Central memory CD8-positive, alpha-beta T cell (primary cell): ENCODE measurements at regions not wholly inside any gene's neighbourhood (a gene's known extent, or its start where the extent isn't known, plus 50 kb on each side); places are given as distances from the start of the nearest gene placed in this dataset.
"Not testable (repeated sequence)": the region's sequence is repeated elsewhere in the genome, so short reads cannot be mapped to it uniquely, and the experiment has no call there.

Experiments
- ATAC-seq: fragments of 150-1000 bp; cut with Tn5 transposase; replicated peaks from 2 replicates; pipeline ENCODE4 v1.10.0; 2022; ENCODE audit warnings: mild to moderate bottlenecking, moderate FRiP score, moderate number of reproducible peaks; ENCODE audit not compliant: poor library complexity, severe bottlenecking; ENCODE audit errors: extremely low read depth
- DNase-seq, 2 donors: peaks; one replicate each; pipeline ENCODE4 v3.0.0; 2021; ENCODE audit warnings: low spot score in 2 of 2
- H3K27ac Mint-ChIP-seq: one replicate; pipeline ENCODE4 v1.8.0; 2022; ENCODE audit warnings: low read depth, mild to moderate bottlenecking, moderate library complexity, mixed read lengths
- H3K27me3 Mint-ChIP-seq: one replicate; pipeline ENCODE4 v1.8.0; 2022; ENCODE audit warnings: mixed read lengths
- H3K36me3 Mint-ChIP-seq: one replicate; pipeline ENCODE4 v1.8.0; 2022; ENCODE audit warnings: mild to moderate bottlenecking, moderate library complexity, mixed read lengths; ENCODE audit not compliant: insufficient read depth
- H3K4me1 Mint-ChIP-seq: one replicate; pipeline ENCODE4 v1.8.0; 2022; ENCODE audit warnings: mixed read lengths
- H3K4me3 Mint-ChIP-seq: one replicate; pipeline ENCODE4 v1.8.0; 2022; ENCODE audit warnings: mild to moderate bottlenecking, moderate library complexity, mixed read lengths
- H3K9me3 Mint-ChIP-seq: one replicate; pipeline ENCODE4 v1.8.0; 2022; ENCODE audit warnings: mixed read lengths

DNA sequence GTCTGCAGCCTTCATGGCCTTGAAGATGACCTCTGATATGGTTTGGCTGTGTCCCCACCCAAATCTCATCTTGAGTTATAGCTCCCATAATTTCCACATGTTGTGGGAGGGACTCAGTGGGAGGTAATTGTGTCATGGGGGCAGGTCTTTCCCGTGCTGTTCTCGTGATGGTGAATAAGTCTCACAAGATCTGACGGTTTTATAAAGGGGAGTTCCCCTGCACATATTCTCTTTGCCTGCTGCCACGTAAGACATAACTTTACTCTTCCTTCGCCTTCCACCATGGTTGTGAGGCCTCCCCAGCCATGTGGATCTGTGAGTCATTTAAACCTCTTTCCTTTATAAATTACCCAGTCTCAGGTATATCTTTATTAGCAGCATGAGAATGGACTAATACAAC lies 102.6 kb downstream of the C17orf67 start:
- not testable (repeated sequence) for H3K36me3 Mint-ChIP-seq, H3K4me3 Mint-ChIP-seq, ATAC-seq, H3K27ac Mint-ChIP-seq, H3K9me3 Mint-ChIP-seq, DNase-seq, H3K4me1 Mint-ChIP-seq
- peaks cover 26% of the 10 kb centered on the region for H3K27me3 Mint-ChIP-seq

DNA sequence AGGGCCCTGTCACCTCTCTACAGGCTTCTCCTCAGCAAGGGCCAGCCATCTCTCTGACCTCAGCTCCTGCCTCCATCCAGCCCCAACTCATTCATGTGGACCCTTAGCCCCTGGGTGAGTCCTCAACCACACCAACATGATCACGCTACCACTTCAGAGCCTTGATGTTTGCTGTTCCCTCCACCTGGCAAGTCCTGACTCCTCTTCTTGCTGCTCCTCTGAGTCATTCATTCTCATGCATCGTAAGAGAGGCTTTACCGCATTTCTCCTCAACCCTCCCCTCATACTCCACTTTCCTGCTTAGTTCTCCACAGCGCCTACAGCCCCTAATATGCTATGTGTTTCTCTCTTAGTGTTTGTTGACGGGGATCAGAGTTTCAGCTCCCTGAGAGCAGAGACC lies 99.9 kb downstream of the C17orf67 start:
- no peak overlapping the region for H3K27ac Mint-ChIP-seq
- no peak for ATAC-seq

DNA sequence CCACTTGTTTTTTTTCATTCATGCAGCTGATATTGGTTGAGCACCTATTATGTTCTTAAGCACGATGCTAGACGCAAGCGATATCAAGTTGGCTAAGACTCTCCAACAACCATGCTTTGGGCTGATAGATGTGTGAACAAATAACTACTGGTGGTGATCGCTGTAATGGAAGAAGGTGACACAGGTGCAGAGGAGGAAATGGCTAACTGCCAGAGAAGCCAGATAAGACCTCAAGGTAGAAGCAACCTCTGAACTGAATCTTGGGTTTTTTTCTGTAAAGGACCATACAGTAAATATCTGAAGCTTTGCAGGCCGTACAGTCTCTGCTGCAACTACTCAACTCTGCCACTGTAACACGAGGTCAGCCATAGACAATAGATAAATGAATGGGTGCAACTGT lies 97.9 kb downstream of the C17orf67 start:
- Mint-ChIP-seq H3K4me1 (no peaks in the 10 kb centered on the region), H3K4me3 (no peak overlapping the region), H3K27ac (no peak overlapping the region), H3K27me3 (peaks cover 27% of the 10 kb centered on the region), H3K9me3 (no peaks in the 10 kb centered on the region), H3K36me3 (no peaks in the 10 kb centered on the region)
- DNase-seq (no peak), ATAC-seq (no peak)

More for the DNA sequence above, 99.9 kb downstream of the C17orf67 start:
- H3K36me3 Mint-ChIP-seq = no peaks in the 10 kb centered on the region
- H3K4me1 Mint-ChIP-seq = no peaks in the 10 kb centered on the region
- no peak overlapping the region for H3K4me3 Mint-ChIP-seq
- peaks cover 11% of the 10 kb centered on the region for H3K27me3 Mint-ChIP-seq
- no peak for DNase-seq
- H3K9me3 Mint-ChIP-seq = no peaks in the 10 kb centered on the region

DNA sequence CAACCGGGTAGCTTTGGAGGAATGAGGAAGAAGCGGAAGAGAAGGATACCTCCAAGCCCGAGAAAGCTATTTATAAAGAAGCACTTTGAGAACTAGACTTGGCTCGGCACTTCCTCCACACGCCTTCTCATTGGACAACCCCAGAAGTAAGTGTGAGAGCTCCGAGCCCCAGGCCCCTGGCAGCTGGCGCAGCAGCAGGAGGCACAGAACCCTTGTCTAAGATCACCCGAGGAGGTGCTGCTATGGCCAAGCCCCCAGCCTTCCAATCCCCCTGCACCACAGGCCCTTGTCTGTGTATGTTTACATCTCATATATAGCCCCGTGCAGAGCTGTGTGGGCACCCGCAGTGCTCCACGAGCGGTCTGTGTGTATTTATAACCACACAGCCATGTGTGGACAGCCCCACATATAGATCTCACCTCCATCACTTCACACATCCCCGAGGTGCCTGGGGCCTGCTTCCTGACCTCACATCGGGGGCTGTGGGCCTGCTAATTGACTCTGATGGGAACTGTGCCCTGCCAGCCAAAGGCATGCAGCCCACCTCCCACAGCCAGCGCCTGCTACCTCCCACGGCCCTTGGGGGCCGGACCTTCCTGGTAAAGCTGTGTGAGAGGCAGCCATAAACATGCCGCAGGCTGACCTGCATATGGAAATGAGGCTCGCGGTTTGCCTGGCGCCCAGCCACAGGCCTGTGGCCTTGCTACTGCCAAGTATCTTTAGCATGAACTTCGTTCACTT lies 96.1 kb downstream of the C17orf67 start:
- ATAC-seq (no peak), DNase-seq (no peak)
- Mint-ChIP-seq H3K4me3 (no peak overlapping the region), H3K27ac (no peak overlapping the region), H3K9me3 (no peaks in the 10 kb centered on the region), H3K27me3 (peaks cover 34% of the 10 kb centered on the region), H3K4me1 (no peaks in the 10 kb centered on the region), H3K36me3 (no peaks in the 10 kb centered on the region)

DNA sequence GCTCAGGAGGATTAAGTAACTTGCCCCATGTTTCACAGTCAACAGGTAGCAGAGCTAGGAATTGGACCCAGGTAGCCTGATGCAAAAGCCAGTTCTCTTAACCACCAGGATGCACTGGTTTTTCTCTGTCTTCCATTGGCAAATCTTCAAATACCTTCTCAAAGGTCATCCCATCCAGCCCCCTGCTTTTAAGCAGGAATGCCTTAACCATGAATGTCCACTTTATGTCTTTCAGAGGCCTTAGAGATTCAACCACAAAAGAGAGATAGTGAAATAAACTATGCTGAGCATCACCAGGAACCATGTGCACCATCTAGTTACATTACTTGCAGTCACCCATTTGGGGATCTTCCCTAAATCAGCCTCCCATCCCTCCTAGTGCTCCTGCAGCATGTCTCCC lies 94.3 kb downstream of the C17orf67 start:
- Mint-ChIP-seq H3K27me3 (peaks cover 42% of the 10 kb centered on the region), H3K4me3 (no peak overlapping the region), H3K4me1 (no peaks in the 10 kb centered on the region), H3K9me3 (no peaks in the 10 kb centered on the region), H3K27ac (no peak overlapping the region), H3K36me3 (no peaks in the 10 kb centered on the region)
- DNase-seq = no peak
- ATAC-seq = no peak

DNA sequence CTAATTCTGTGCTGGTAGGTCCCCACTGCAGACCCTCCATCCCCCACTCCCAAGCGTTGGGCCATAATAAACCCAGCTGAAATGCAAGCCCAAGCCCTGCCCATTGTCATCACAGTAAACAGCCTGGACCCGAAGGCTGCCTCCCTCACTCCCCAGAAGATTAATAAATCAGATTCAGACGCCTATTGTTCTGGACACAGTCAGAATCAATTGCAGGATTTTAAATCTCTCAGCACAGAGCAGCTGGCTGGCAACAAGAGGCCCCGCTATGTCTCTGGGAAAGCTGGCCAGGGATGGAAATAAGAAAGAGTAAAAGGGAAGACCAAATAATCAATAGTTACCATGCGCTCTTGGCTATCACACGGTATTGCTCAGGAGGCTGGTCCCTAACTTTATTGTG lies 93.9 kb downstream of the C17orf67 start:
- H3K9me3 Mint-ChIP-seq = no peaks in the 10 kb centered on the region
- no peak overlapping the region for H3K4me3 Mint-ChIP-seq
- ATAC-seq (no peak), DNase-seq (no peak)
- H3K27me3 Mint-ChIP-seq = peaks cover 42% of the 10 kb centered on the region
- no peaks in the 10 kb centered on the region for H3K36me3 Mint-ChIP-seq
- no peaks in the 10 kb centered on the region for H3K4me1 Mint-ChIP-seq
- no peak overlapping the region for H3K27ac Mint-ChIP-seq

DNA sequence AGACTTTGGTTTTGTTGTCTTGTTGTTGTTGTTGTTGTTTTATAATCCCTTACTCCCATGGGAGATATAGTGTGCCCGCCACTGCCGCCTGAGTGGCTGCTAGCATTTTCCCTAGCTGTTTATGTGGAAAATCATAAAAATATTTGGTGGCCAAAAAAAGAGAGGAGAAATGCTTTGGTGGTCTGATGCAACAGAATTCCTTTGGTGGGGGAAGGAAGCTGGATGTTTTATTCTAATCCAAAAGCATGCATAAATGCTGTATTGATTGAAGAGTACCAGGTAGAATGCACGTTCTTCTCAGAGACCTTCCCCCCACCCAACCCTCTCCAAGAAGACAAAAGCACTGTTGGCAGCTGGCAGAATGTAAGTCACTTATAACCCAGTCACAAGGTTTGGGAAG lies 93.2 kb downstream of the C17orf67 start:
- H3K4me1 Mint-ChIP-seq = no peaks in the 10 kb centered on the region
- peaks cover 42% of the 10 kb centered on the region for H3K27me3 Mint-ChIP-seq
- ATAC-seq (no peak), DNase-seq (no peak)
- no peaks in the 10 kb centered on the region for H3K36me3 Mint-ChIP-seq
- no peak overlapping the region for H3K4me3 Mint-ChIP-seq
- H3K27ac Mint-ChIP-seq = no peak overlapping the region
- no peaks in the 10 kb centered on the region for H3K9me3 Mint-ChIP-seq
